ENCODE measurements at regions not wholly inside any gene's neighbourhood (a gene's known extent, or its start where the extent isn't known, plus 50 kb on each side); places are given as distances from the start of the nearest gene placed in this dataset.
"Not testable (repeated sequence)": the region's sequence is repeated elsewhere in the genome, so short reads cannot be mapped to it uniquely, and the experiment has no call there.

GRCh38 chr12:96107236-96107635 lies 71.8 kb upstream of the LTA4H start:
- intact Hi-C loops (cut with DNase I), result no loop called here
- DNase-seq, result no peak
- Histone ChIP-seq H3K9me3 (no peaks in the 10 kb centered on the region), H3K27ac (peak overlapping the region; percentile 65), H3K4me3 (no peak overlapping the region), H3K27me3 (ENCODE audit: low read depth) (no peaks in the 10 kb centered on the region), H3K4me1 (peaks cover 5% of the 10 kb centered on the region), H3K36me3 (no peaks in the 10 kb centered on the region)
- TF ChIP-seq, protein P1, sequence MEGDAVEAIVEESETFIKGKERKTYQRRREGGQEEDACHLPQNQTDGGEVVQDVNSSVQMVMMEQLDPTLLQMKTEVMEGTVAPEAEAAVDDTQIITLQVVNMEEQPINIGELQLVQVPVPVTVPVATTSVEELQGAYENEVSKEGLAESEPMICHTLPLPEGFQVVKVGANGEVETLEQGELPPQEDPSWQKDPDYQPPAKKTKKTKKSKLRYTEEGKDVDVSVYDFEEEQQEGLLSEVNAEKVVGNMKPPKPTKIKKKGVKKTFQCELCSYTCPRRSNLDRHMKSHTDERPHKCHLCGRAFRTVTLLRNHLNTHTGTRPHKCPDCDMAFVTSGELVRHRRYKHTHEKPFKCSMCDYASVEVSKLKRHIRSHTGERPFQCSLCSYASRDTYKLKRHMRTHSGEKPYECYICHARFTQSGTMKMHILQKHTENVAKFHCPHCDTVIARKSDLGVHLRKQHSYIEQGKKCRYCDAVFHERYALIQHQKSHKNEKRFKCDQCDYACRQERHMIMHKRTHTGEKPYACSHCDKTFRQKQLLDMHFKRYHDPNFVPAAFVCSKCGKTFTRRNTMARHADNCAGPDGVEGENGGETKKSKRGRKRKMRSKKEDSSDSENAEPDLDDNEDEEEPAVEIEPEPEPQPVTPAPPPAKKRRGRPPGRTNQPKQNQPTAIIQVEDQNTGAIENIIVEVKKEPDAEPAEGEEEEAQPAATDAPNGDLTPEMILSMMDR (IDR thresholded peaks at IDR 0.05), result no peak
- ATAC-seq, result no peak

DNA sequence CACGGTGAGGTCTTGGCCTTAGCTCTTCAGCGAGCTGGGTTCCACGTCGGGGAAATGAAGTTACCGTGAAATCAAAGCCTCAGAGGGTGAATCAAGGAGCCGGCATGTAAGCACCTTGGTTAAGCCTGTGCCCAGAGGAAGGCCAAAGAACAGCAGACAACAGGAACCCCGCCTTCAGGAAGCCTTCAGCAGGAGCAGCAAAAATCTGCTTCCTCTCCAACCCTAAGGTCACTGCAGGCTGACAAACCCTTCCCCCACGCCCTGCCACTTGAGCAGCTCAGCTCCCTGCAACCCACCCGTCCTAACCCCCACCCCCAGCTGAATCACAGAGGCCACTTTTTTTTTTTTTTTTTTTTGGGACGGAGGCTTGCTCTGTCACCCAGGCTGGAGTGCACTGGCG lies 72.9 kb upstream of the LTA4H start:
- Histone ChIP-seq H3K9me3 (no peaks in the 10 kb centered on the region), H3K4me3 (no peak overlapping the region), H3K4me1 (peaks cover 1% of the 10 kb centered on the region), H3K27ac (peak overlapping the region; percentile 65), H3K36me3 (no peaks in the 10 kb centered on the region), H3K27me3 (ENCODE audit: low read depth) (no peaks in the 10 kb centered on the region)
- intact Hi-C loops (cut with DNase I), result no loop called here
- DNase-seq, result no peak
- peak; percentile 54 to 70 for ATAC-seq
- TF ChIP-seq, protein P1 (IDR thresholded peaks at IDR 0.05), result no peak

GRCh38 chr12:96108941-96109340 lies 73.6 kb upstream of the LTA4H start:
- DNase-seq; H3K4me1 ChIP-seq; H3K9me3 ChIP-seq; H3K36me3 ChIP-seq; H3K27me3 ChIP-seq (ENCODE audit: low read depth); intact Hi-C loops (cut with DNase I); ATAC-seq; H3K27ac ChIP-seq; H3K4me3 ChIP-seq: not testable (repeated sequence)

DNA sequence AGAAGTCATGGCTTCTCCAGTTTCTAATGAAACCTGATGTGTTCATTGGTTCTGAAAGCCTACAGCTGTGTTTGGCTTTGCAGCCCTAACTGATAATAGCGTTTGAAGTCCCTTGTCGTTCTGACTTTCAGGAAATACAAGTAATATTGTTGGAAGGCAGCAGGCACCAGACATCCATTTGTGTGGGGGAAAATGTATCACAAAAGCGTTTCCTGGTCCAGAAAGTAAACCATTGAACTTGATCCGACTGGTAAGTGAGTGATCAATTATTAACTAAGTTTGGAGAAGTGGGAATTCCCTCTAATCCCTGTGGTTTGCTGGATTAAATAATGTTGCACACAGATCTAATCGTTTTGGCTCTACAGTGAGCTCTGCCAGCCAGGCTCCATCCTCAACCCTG lies 77.3 kb upstream of the LTA4H start:
- H3K4me1 ChIP-seq, result no peaks in the 10 kb centered on the region
- H3K27ac ChIP-seq, result no peak overlapping the region
- H3K27me3 ChIP-seq (ENCODE audit: low read depth), result no peaks in the 10 kb centered on the region
- no peak overlapping the region for H3K4me3 ChIP-seq
- no peak for DNase-seq
- H3K36me3 ChIP-seq, result no peaks in the 10 kb centered on the region
- ATAC-seq, result no peak
- TF ChIP-seq, protein P1 (IDR thresholded peaks at IDR 0.05), result no peak
- intact Hi-C loops (cut with DNase I), result no loop called here
- no peaks in the 10 kb centered on the region for H3K9me3 ChIP-seq

GRCh38 chr12:96117460-96117859 lies 76.7 kb upstream of the ELK3 start:
- Histone ChIP-seq H3K4me3 (no peak overlapping the region), H3K27ac (no peak overlapping the region), H3K36me3 (no peaks in the 10 kb centered on the region), H3K4me1 (peaks cover 8% of the 10 kb centered on the region), H3K27me3 (ENCODE audit: low read depth) (no peaks in the 10 kb centered on the region), H3K9me3 (no peaks in the 10 kb centered on the region)
- TF ChIP-seq, protein P1 (IDR thresholded peaks at IDR 0.05), result no peak
- no peak for ATAC-seq
- no peak for DNase-seq
- intact Hi-C loops (cut with DNase I), result no loop called here

- intact Hi-C loops (cut with DNase I), result no loop called here
- Histone ChIP-seq H3K36me3 (no peaks in the 10 kb centered on the region), H3K27ac (peak overlapping the region; percentile 11), H3K27me3 (ENCODE audit: low read depth) (no peaks in the 10 kb centered on the region), H3K4me3 (no peak overlapping the region), H3K4me1 (peaks cover 8% of the 10 kb centered on the region), H3K9me3 (no peaks in the 10 kb centered on the region)
- ATAC-seq, result peak; percentile 84 to 96
- DNase-seq, result peak; percentile 76
- TF ChIP-seq, protein P1 (IDR thresholded peaks at IDR 0.05), result no peak
Observed at GRCh38 chr12:96120359-96121100, 73.6 kb upstream of the ELK3 start.

Data from lower lobe of right lung (tissue), 2 donors.